ENCODE measurements at regions not wholly inside any gene's neighbourhood (a gene's known extent, or its start where the extent isn't known, plus 50 kb on each side); places are given as distances from the start of the nearest gene placed in this dataset.

DNA sequence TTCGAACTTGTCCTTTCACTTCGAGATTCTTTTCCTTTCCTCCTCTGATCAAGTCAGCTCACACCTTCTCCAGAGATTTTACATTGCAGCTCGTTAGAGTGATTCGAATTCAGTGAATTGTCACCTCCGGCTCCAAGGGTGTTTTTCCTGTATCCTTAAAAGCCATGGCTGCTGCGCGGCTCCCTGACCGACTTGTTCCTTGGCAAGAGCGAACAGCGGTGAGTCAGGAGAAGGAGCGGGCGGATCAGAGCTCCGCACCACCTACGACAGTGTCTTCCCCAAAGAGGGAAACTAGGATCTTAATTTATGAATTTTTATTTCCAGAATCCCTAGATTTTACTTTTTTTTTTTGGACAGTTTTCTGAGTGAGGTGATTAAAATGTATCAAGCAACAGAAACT lies 204.4 kb upstream of the ADGRL2 start:
- ChIA-PET CTCF (no interaction called here), POLR2A (no interaction called here)
- no peaks in the 10 kb centered on the region for H3K9me3 ChIP-seq
- H3K4me1 Mint-ChIP-seq (ENCODE audit: low read depth, unreplicated experiment), result no peaks in the 10 kb centered on the region
- intact Hi-C loops (cut with micrococcal nuclease; ENCODE audit: unreplicated experiment), result no loop called here
- no peaks in the 10 kb centered on the region for H3K27me3 Mint-ChIP-seq (ENCODE audit: insufficient read depth, unreplicated experiment)
- H3K4me1 ChIP-seq, result no peaks in the 10 kb centered on the region
- no peak overlapping the region for H3K4me3 ChIP-seq (ENCODE audit: low read depth, low read length)
- no peaks in the 10 kb centered on the region for H3K27me3 ChIP-seq (replicated peaks; ENCODE audit: control insufficient read depth, insufficient read depth, low read length)
- no peaks in the 10 kb centered on the region for H3K9me3 Mint-ChIP-seq (ENCODE audit: unreplicated experiment)
- BruUV-seq (replicated peaks), result no TSS peak
- H3K36me3 ChIP-seq (ENCODE audit: control insufficient read depth, insufficient read depth, low read length), result no peaks in the 10 kb centered on the region
- no peaks in the 10 kb centered on the region for H3K36me3 Mint-ChIP-seq (ENCODE audit: insufficient read depth, unreplicated experiment)
- no peak overlapping the region for H3K27ac Mint-ChIP-seq (ENCODE audit: unreplicated experiment)
- H3K4me3 Mint-ChIP-seq (ENCODE audit: unreplicated experiment), result no peak overlapping the region
- DNase-seq, result no peak
- TF ChIP-seq, protein P1, sequence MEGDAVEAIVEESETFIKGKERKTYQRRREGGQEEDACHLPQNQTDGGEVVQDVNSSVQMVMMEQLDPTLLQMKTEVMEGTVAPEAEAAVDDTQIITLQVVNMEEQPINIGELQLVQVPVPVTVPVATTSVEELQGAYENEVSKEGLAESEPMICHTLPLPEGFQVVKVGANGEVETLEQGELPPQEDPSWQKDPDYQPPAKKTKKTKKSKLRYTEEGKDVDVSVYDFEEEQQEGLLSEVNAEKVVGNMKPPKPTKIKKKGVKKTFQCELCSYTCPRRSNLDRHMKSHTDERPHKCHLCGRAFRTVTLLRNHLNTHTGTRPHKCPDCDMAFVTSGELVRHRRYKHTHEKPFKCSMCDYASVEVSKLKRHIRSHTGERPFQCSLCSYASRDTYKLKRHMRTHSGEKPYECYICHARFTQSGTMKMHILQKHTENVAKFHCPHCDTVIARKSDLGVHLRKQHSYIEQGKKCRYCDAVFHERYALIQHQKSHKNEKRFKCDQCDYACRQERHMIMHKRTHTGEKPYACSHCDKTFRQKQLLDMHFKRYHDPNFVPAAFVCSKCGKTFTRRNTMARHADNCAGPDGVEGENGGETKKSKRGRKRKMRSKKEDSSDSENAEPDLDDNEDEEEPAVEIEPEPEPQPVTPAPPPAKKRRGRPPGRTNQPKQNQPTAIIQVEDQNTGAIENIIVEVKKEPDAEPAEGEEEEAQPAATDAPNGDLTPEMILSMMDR (IDR thresholded peaks at IDR 0.05; ENCODE audit: insufficient read depth in 1 of 2, low read depth in 1 of 2, low read length in 1 of 2, severe bottlenecking in 1 of 2, unreplicated experiment in 1 of 2), result no peak

DNA sequence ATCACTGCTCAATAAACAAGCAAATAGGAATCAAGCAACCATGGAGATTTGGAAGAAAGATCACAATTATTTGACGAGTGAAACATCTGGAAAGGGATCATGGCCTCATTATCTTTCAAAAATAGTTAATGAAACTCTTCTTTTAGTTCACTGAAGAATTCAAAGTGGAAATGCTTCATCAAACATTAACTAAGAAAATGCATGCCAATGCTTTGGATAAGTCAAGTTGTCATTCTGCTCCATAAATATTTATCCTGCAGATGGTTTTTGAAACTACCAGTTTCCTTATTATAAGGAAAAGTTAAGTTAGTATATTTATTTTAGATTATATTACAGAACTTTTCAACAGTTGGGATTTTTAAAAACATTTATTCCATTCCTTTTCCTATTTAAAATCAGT lies 206.5 kb upstream of the ADGRL2 start:
- TF ChIP-seq, protein P1 (IDR thresholded peaks at IDR 0.05; ENCODE audit: insufficient read depth in 1 of 2, low read depth in 1 of 2, low read length in 1 of 2, severe bottlenecking in 1 of 2, unreplicated experiment in 1 of 2), result no peak
- Histone ChIP-seq H3K36me3 (ENCODE audit: control insufficient read depth, insufficient read depth, low read length) (no peaks in the 10 kb centered on the region), H3K4me3 (ENCODE audit: low read depth, low read length) (no peak overlapping the region), H3K4me1 (no peaks in the 10 kb centered on the region), H3K9me3 (no peaks in the 10 kb centered on the region), H3K27me3 (replicated peaks; ENCODE audit: control insufficient read depth, insufficient read depth, low read length) (no peaks in the 10 kb centered on the region)
- Mint-ChIP-seq H3K4me3 (ENCODE audit: unreplicated experiment) (no peak overlapping the region), H3K36me3 (ENCODE audit: insufficient read depth, unreplicated experiment) (no peaks in the 10 kb centered on the region), H3K9me3 (ENCODE audit: unreplicated experiment) (no peaks in the 10 kb centered on the region), H3K4me1 (ENCODE audit: low read depth, unreplicated experiment) (no peaks in the 10 kb centered on the region), H3K27me3 (ENCODE audit: insufficient read depth, unreplicated experiment) (no peaks in the 10 kb centered on the region), H3K27ac (ENCODE audit: unreplicated experiment) (no peak overlapping the region)
- BruUV-seq (replicated peaks), result no TSS peak
- CTCF ChIA-PET, result no interaction called here
- no peak for DNase-seq
- POLR2A ChIA-PET, result no interaction called here
- intact Hi-C loops (cut with micrococcal nuclease; ENCODE audit: unreplicated experiment), result no loop called here

DNA sequence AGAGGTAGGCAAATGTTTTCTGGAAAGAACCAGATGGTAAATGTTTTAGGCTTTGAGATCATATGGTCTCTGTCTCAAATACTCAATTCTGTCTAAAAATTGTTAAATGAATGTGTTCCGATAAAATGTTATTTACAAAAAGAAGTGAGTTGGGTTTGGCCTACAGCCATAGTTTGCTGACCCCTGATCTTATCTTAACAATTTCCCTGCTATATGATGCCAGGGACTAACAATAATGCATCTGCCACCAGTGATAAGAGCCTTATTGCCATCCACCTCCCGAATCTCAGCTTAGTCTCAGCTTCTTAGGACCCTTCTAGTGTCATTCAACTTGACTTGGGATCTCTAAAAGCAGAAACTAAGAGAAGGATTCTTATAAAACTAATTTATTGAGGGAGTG lies 208.5 kb upstream of the ADGRL2 start:
- no peaks in the 10 kb centered on the region for H3K27me3 ChIP-seq (replicated peaks; ENCODE audit: control insufficient read depth, insufficient read depth, low read length)
- intact Hi-C loops (cut with micrococcal nuclease; ENCODE audit: unreplicated experiment), result no loop called here
- ChIA-PET CTCF (no interaction called here), POLR2A (no interaction called here)
- no peaks in the 10 kb centered on the region for H3K9me3 ChIP-seq
- no peaks in the 10 kb centered on the region for H3K4me1 Mint-ChIP-seq (ENCODE audit: low read depth, unreplicated experiment)
- no peaks in the 10 kb centered on the region for H3K9me3 Mint-ChIP-seq (ENCODE audit: unreplicated experiment)
- no peaks in the 10 kb centered on the region for H3K4me1 ChIP-seq
- no peaks in the 10 kb centered on the region for H3K27me3 Mint-ChIP-seq (ENCODE audit: insufficient read depth, unreplicated experiment)
- no peak for DNase-seq
- H3K36me3 ChIP-seq (ENCODE audit: control insufficient read depth, insufficient read depth, low read length), result no peaks in the 10 kb centered on the region
- no TSS peak for BruUV-seq (replicated peaks)
- TF ChIP-seq, protein P1 (IDR thresholded peaks at IDR 0.05; ENCODE audit: insufficient read depth in 1 of 2, low read depth in 1 of 2, low read length in 1 of 2, severe bottlenecking in 1 of 2, unreplicated experiment in 1 of 2), result no peak
- no peak overlapping the region for H3K4me3 Mint-ChIP-seq (ENCODE audit: unreplicated experiment)
- no peaks in the 10 kb centered on the region for H3K36me3 Mint-ChIP-seq (ENCODE audit: insufficient read depth, unreplicated experiment)
- H3K27ac Mint-ChIP-seq (ENCODE audit: unreplicated experiment), result no peak overlapping the region
- H3K4me3 ChIP-seq (ENCODE audit: low read depth, low read length), result no peak overlapping the region

Data from Caco-2 (cell line).